IMR-90 (cell line): ENCODE measurements at regions not wholly inside any gene's neighbourhood (a gene's known extent, or its start where the extent isn't known, plus 50 kb on each side); places are given as distances from the start of the nearest gene placed in this dataset.
A peak's percentile ranks its signal among the peaks of the same experiment; 100 is the strongest.

ENCODE experiments used
- ATAC-seq: fragments of 200-7000 bp; cut with Tn5 transposase; 2 replicates; pipeline ENCODE4 v1.9.1; 2020; ENCODE audit warnings: low read depth, mild to moderate bottlenecking, moderate library complexity
- BruUV-seq: library from RNA; stranded (reverse); fragments of 400-500 nt; replicated peaks from 2 replicates; lab custom pipeline; 2021; lab: Mats Ljungman, UMichigan
- CTCF ChIA-PET: fragments of 300-600 bp; formaldehyde crosslinking; extraction: SDS; loops from one replicate; lab custom pipeline; 2021; ENCODE audit warnings: antibody characterized with exemption; lab: Yijun Ruan, JAX
- POLR2A ChIA-PET: fragments of 300-600 bp; sonication (Branson Sonifier 250); formaldehyde crosslinking; loops from one replicate; lab custom pipeline; 2022; ENCODE audit warnings: antibody characterized with exemption; ENCODE audit not compliant: unreplicated experiment; lab: Charles Lee
- DNase-seq: peaks from one replicate; pipeline ENCODE4 v3.0.0; 2013
- H2AFZ ChIP-seq: replicated peaks from 2 replicates; pipeline ENCODE3; 2013; ENCODE audit warnings: low read length, mild to moderate bottlenecking; ENCODE audit not compliant: poor library complexity
- H2AK5ac ChIP-seq: 2 replicates; pipeline ENCODE4 v1.6.1; 2013; ENCODE audit warnings: low read depth, low read length, inconsistent platforms
- H2AK9ac ChIP-seq: replicated peaks from 2 replicates; pipeline ENCODE3; 2013; ENCODE audit warnings: mild to moderate bottlenecking, low read depth, low read length, moderate library complexity; ENCODE audit not compliant: poor library complexity
- H2BK120ac ChIP-seq: 2 replicates; pipeline ENCODE4 v1.6.1; 2013; ENCODE audit warnings: low read depth, low read length, inconsistent platforms
- H2BK15ac ChIP-seq: 3 replicates; pipeline ENCODE4 v1.6.1; 2013; ENCODE audit warnings: low read depth, low read length, inconsistent platforms
- H2BK20ac ChIP-seq: 2 replicates; pipeline ENCODE4 v1.6.1; 2013; ENCODE audit warnings: low read depth, mild to moderate bottlenecking, inconsistent platforms, low read length, moderate library complexity
- H2BK5ac ChIP-seq: 2 replicates; pipeline ENCODE4 v1.6.1; 2013; ENCODE audit warnings: mild to moderate bottlenecking, low read depth, low read length, inconsistent platforms; ENCODE audit not compliant: poor library complexity, severe bottlenecking
- H3K14ac ChIP-seq: replicated peaks from 2 replicates; pipeline ENCODE4 v1.6.1; 2013; ENCODE audit warnings: low read depth, low read length, inconsistent platforms
- H3K18ac ChIP-seq: 2 replicates; pipeline ENCODE4 v1.6.1; 2013; ENCODE audit warnings: low read depth, low read length, control low read depth
- H3K23ac ChIP-seq: 2 replicates; pipeline ENCODE4 v1.6.1; 2013; ENCODE audit warnings: low read depth, low read length, inconsistent platforms
- H3K27ac ChIP-seq: 2 replicates; pipeline ENCODE4 v1.5.1; 2013; ENCODE audit warnings: mild to moderate bottlenecking, control low read depth, low read length; ENCODE audit not compliant: insufficient read depth
- H3K27me3 ChIP-seq: 2 replicates; pipeline ENCODE4 v1.6.1; 2013; ENCODE audit warnings: low read length; ENCODE audit not compliant: control insufficient read depth, insufficient read depth
- H3K36me3 ChIP-seq: 2 replicates; pipeline ENCODE4 v1.6.1; 2013; ENCODE audit warnings: low read length, mixed read lengths; ENCODE audit not compliant: control insufficient read depth, insufficient read depth
- H3K4ac ChIP-seq: 2 replicates; pipeline ENCODE4 v1.6.1; 2013; ENCODE audit warnings: low read depth, low read length, inconsistent platforms
- H3K4me1 ChIP-seq: 2 replicates; pipeline ENCODE4 v1.6.1; 2013; ENCODE audit warnings: low read length, mixed read lengths; ENCODE audit not compliant: control insufficient read depth, insufficient read depth
- H3K4me2 ChIP-seq: 2 replicates; pipeline ENCODE4 v1.6.1; 2013; ENCODE audit warnings: low read depth, mild to moderate bottlenecking, control low read depth, low read length, moderate library complexity
- H3K4me3 ChIP-seq: 2 replicates; pipeline ENCODE4 v1.5.1; 2013; ENCODE audit warnings: low read depth, mild to moderate bottlenecking, control low read depth, low read length, moderate library complexity; ENCODE audit not compliant: insufficient read depth
- H3K56ac ChIP-seq: 2 replicates; pipeline ENCODE4 v1.6.1; 2013; ENCODE audit warnings: low read length, inconsistent platforms; ENCODE audit not compliant: insufficient read depth; ENCODE audit errors: extremely low read depth
- H3K79me1 ChIP-seq, 2 experiments: 2 replicates each; pipeline ENCODE4 v1.6.1; 2013; ENCODE audit warnings: low read length in 2 of 2, inconsistent platforms in 1 of 2, low read depth in 1 of 2
- H3K9ac ChIP-seq: 2 replicates; pipeline ENCODE4 v1.6.1; 2013; ENCODE audit warnings: low read depth, low read length, control low read depth
- H3K9me1 ChIP-seq: 2 replicates; pipeline ENCODE4 v1.6.1; 2013; ENCODE audit warnings: low read length, inconsistent platforms; ENCODE audit not compliant: insufficient read depth
- H3K9me3 ChIP-seq: 2 replicates; pipeline ENCODE4 v1.6.1; 2013; ENCODE audit warnings: low read length; ENCODE audit not compliant: control insufficient read depth, insufficient read depth
- H4K20me1 ChIP-seq: 2 replicates; pipeline ENCODE4 v1.6.1; 2013; ENCODE audit warnings: low read length, inconsistent platforms; ENCODE audit not compliant: insufficient read depth
- H4K5ac ChIP-seq: 2 replicates; pipeline ENCODE4 v1.6.1; 2013; ENCODE audit warnings: mild to moderate bottlenecking, low read depth, low read length, control low read depth
- H4K8ac ChIP-seq, 2 experiments: 2 replicates each; pipeline ENCODE4 v1.6.1; 2013; ENCODE audit warnings: low read depth in 2 of 2, low read length in 2 of 2, control low read depth in 1 of 2, inconsistent platforms in 1 of 2
- H4K91ac ChIP-seq: 2 replicates; pipeline ENCODE4 v1.6.1; 2013; ENCODE audit warnings: low read depth, low read length, inconsistent platforms; ENCODE audit not compliant: insufficient read depth
- RAD21 ChIP-seq: IDR thresholded peaks from 2 replicates; pipeline ENCODE4 v1.6.1; 2012; ENCODE audit warnings: low read length, improper control_type of control experiment
- WGBS, 2 experiments: methylation state at CpG; one replicate each; pipeline versions ENCODE4 v1.1.5 to v1.1.7; 2013; ENCODE audit warnings: missing lambda C conversion rate in 2 of 2; ENCODE audit not compliant: insufficient read length in 1 of 2; ENCODE audit errors: extremely low coverage in 2 of 2; 5-methylcytosine and 5-hydroxymethylcytosine counted together
- dilution Hi-C: fragments of 300-500 bp; cut with HindIII; formaldehyde crosslinking; loops from one replicate; pipeline ENCODE4 v1.14.3; 2018; ENCODE audit warnings: low sequenced_read_pairs; ENCODE audit not compliant: unreplicated experiment
- in situ Hi-C: fragments of 300-500 bp; cut with MboI; formaldehyde crosslinking; loops from 3 replicates; pipeline ENCODE4 v1.14.3; 2019; ENCODE audit warnings: low sequenced_read_pairs, inconsistent platforms, mixed read lengths
- intact Hi-C: fragments of 100-400 bp; cut with micrococcal nuclease; formaldehyde crosslinking; loops from 2 replicates; pipeline ENCODE4 v1.10.0; 2022
- TF ChIP-seq, protein P1 (sequence below): conservative IDR thresholded peaks from 2 replicates; pipeline ENCODE4 v1.5.1; 2012; ENCODE audit warnings: mild to moderate bottlenecking, low read depth, low read length, improper control_type of control experiment

DNA sequence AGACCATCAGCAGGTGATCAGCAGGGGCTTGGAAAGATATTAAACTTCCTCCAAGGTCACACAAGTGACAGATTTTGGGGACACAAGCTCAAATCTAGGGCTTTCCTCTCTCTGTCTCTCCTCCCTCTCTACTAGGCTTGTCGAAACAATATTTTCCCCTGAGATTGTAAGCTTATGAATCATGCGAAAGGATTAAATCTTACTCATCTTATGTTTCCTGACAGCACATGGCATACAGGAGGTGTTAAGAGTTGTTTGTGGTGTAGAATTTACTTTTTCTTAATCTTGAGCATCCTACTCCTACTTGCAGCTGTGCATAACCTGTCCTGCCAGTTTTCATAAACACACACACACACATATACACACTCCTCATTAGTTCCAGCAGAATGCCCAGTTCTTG, 186.3 kb downstream of the MARCHF11 start:
- H3K36me3 ChIP-seq = no peaks in the 10 kb centered on the region
- no peak overlapping the region for H2AK9ac ChIP-seq
- H4K91ac ChIP-seq = no peak overlapping the region
- H3K9me3 ChIP-seq = peaks cover 2% of the 10 kb centered on the region; the same call in 1 of the 2 replicates
- no peak overlapping the region for H3K4me2 ChIP-seq
- dilution Hi-C loops = no loop called here
- no peak overlapping the region for H3K14ac ChIP-seq
- no peak overlapping the region for H2BK15ac ChIP-seq
- no CpG with 5 or more reads among the region's 2 CpGs for WGBS, 2 experiments
- in situ Hi-C loops = loop anchor here (10.0 kb wide), 2 partner anchors 529 to 889 kb away; no protein-coding TSS in a partner anchor
- H2AFZ ChIP-seq = no peak overlapping the region
- TF ChIP-seq, protein P1, sequence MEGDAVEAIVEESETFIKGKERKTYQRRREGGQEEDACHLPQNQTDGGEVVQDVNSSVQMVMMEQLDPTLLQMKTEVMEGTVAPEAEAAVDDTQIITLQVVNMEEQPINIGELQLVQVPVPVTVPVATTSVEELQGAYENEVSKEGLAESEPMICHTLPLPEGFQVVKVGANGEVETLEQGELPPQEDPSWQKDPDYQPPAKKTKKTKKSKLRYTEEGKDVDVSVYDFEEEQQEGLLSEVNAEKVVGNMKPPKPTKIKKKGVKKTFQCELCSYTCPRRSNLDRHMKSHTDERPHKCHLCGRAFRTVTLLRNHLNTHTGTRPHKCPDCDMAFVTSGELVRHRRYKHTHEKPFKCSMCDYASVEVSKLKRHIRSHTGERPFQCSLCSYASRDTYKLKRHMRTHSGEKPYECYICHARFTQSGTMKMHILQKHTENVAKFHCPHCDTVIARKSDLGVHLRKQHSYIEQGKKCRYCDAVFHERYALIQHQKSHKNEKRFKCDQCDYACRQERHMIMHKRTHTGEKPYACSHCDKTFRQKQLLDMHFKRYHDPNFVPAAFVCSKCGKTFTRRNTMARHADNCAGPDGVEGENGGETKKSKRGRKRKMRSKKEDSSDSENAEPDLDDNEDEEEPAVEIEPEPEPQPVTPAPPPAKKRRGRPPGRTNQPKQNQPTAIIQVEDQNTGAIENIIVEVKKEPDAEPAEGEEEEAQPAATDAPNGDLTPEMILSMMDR = no peak
- no peak for TF ChIP-seq RAD21
- intact Hi-C loops = loop anchor here (5.0 to 10.0 kb wide), 3 partner anchors 156 to 799 kb away; no protein-coding TSS in a partner anchor
- H3K4ac ChIP-seq = no peak overlapping the region
- H3K4me1 ChIP-seq = no peaks in the 10 kb centered on the region; the same call in 1 of the 2 replicates
- H2BK120ac ChIP-seq = 0 out of 2 replicates have a peak overlapping the region, but pooled peaks have one; percentile 12
- no peak overlapping the region for H3K27ac ChIP-seq
- ChIA-PET POLR2A (no interaction called here), CTCF (interaction anchor here (0.7 to 1.9 kb wide), 3 partner anchors 18 to 873 kb away, joined by 3 to 8 read pairs (median 3); no protein-coding TSS in a partner anchor)
- no peak overlapping the region for H2AK5ac ChIP-seq
- no peak overlapping the region for H3K56ac ChIP-seq
- DNase-seq = peak; percentile 53
- no peaks in the 10 kb centered on the region for H3K9me1 ChIP-seq
- BruUV-seq = no TSS peak
- no peak overlapping the region for H3K18ac ChIP-seq
- ATAC-seq = peak; percentile 64
- peak overlapping the region in 1 of 2 experiments; percentile 47; a peak in 1 of 4 replicates for H4K8ac ChIP-seq
- H2BK20ac ChIP-seq = no peak overlapping the region
- no peak overlapping the region for H2BK5ac ChIP-seq
- no peaks in the 10 kb centered on the region for H4K20me1 ChIP-seq
- no peaks in the 10 kb centered on the region for H3K79me1 ChIP-seq
- H3K4me3 ChIP-seq = no peak overlapping the region
- 0 out of 2 replicates have a peak, but pooled peaks cover 3% of the 10 kb centered on the region for H3K27me3 ChIP-seq
- no peak overlapping the region for H3K23ac ChIP-seq
- H4K5ac ChIP-seq = no peak overlapping the region
- no peak overlapping the region for H3K9ac ChIP-seq
